ENCODE measurements at regions not wholly inside any gene's neighbourhood (a gene's known extent, or its start where the extent isn't known, plus 50 kb on each side); places are given as distances from the start of the nearest gene placed in this dataset.

DNA sequence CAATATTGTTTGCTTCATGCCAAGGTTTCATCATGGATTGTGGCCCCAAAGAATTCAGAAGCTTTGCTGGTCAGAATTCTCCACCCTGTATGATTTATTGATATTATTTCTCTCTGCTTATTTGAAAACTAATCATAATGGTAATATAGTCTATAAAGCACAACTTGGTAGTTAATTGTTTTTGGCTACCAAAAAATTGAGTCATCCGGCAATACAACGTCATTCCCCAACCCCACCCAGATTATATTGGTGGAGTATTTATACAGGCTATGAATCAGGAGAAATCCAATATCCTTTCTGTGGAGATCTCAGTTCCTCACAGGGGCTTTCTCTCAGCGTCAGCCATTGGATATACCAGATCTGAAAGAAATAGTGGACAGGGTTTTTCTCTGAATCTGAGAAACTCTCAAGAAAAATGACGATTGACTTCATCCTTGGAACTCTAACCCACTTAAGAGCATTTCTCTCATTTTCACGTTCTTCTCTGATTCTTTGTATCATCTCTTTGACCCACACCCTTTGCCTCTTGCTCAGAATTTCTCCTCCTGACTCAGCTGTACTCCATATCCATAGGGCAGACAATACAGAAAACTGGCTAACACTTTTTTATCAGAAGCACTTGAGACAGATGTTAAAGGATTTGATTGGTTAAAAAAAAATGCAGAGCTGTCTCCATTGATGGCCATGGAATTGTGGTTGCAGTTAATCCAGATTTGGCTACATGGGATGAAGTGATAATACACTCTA lies 1055.8 kb upstream of the CADM2 start:
- TF ChIP-seq, protein P1, sequence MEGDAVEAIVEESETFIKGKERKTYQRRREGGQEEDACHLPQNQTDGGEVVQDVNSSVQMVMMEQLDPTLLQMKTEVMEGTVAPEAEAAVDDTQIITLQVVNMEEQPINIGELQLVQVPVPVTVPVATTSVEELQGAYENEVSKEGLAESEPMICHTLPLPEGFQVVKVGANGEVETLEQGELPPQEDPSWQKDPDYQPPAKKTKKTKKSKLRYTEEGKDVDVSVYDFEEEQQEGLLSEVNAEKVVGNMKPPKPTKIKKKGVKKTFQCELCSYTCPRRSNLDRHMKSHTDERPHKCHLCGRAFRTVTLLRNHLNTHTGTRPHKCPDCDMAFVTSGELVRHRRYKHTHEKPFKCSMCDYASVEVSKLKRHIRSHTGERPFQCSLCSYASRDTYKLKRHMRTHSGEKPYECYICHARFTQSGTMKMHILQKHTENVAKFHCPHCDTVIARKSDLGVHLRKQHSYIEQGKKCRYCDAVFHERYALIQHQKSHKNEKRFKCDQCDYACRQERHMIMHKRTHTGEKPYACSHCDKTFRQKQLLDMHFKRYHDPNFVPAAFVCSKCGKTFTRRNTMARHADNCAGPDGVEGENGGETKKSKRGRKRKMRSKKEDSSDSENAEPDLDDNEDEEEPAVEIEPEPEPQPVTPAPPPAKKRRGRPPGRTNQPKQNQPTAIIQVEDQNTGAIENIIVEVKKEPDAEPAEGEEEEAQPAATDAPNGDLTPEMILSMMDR (conservative IDR thresholded peaks at IDR 0.05; ENCODE audit: low read depth, low read length) = no peak
- no peak for TF ChIP-seq EZH2phosphoT487 (IDR thresholded peaks at IDR 0.05; ENCODE audit: borderline replicate concordance, low read length)
- no peak for TF ChIP-seq EZH2 (IDR thresholded peaks at IDR 0.05; ENCODE audit: low read length, unreplicated experiment)
